Hematopoietic multipotent progenitor cell treated with erythropoietin and hydrocortisone succinate and interleukin-3 and kit ligand, for 6 days (in vitro differentiated cells): ENCODE measurements at regions not wholly inside any gene's neighbourhood (a gene's known extent, or its start where the extent isn't known, plus 50 kb on each side); places are given as distances from the start of the nearest gene placed in this dataset.

Source experiments
- DNase-seq: peaks from one replicate; pipeline ENCODE4 v3.0.0-alpha.2; 2015

GRCh38 chr6:155623450-155624178 is 168.0 kb upstream of the NOX3 start:
- DNase-seq: no peak

- no peak for DNase-seq
Measured at GRCh38 chr6:155614606-155615005, 159.0 kb upstream of the NOX3 start.

- DNase-seq: no peak
Measured at GRCh38 chr6:155611742-155612141, 156.1 kb upstream of the NOX3 start.

- DNase-seq: no peak
Measured at GRCh38 chr6:155604991-155605390, 149.4 kb upstream of the NOX3 start.

GRCh38 chr6:155599561-155599960 is 143.9 kb upstream of the NOX3 start:
- no peak for DNase-seq

- no peak for DNase-seq
Measured at GRCh38 chr6:155599160-155599559, 143.5 kb upstream of the NOX3 start.

- DNase-seq: peak; percentile 13
Measured at GRCh38 chr6:155595284-155595683, 139.6 kb upstream of the NOX3 start.

GRCh38 chr6:155591741-155592140 is 136.1 kb upstream of the NOX3 start:
- no peak for DNase-seq

- no peak for DNase-seq
Measured at GRCh38 chr6:155589190-155589589, 133.6 kb upstream of the NOX3 start.

GRCh38 chr6:155587817-155588216 is 132.2 kb upstream of the NOX3 start:
- DNase-seq: no peak

- DNase-seq: no peak
Measured at GRCh38 chr6:155586090-155586489, 130.5 kb upstream of the NOX3 start.

- DNase-seq: no peak
Measured at GRCh38 chr6:155584006-155584405, 128.4 kb upstream of the NOX3 start.

- no peak for DNase-seq
Measured at GRCh38 chr6:155582016-155582991, 126.7 kb upstream of the NOX3 start.

- no peak for DNase-seq
Measured at GRCh38 chr6:155580904-155581303, 125.3 kb upstream of the NOX3 start.

GRCh38 chr6:155578251-155578650 is 122.6 kb upstream of the NOX3 start:
- DNase-seq: no peak

GRCh38 chr6:155561966-155562364 is 106.3 kb upstream of the NOX3 start:
- no peak for DNase-seq

- no peak for DNase-seq
Measured at GRCh38 chr6:155561257-155561965, 105.8 kb upstream of the NOX3 start.

- DNase-seq: no peak
Measured at GRCh38 chr6:155549928-155550327, 94.3 kb upstream of the NOX3 start.

GRCh38 chr6:155549028-155549798 is 93.6 kb upstream of the NOX3 start:
- DNase-seq: no peak

- DNase-seq: no peak
Measured at GRCh38 chr6:155548576-155548975, 92.9 kb upstream of the NOX3 start.

- DNase-seq: no peak
Measured at GRCh38 chr6:155544677-155545076, 89.0 kb upstream of the NOX3 start.

- DNase-seq: no peak
Measured at GRCh38 chr6:155543166-155543847, 87.7 kb upstream of the NOX3 start.
